ENCODE measurements at regions not wholly inside any gene's neighbourhood (a gene's known extent, or its start where the extent isn't known, plus 50 kb on each side); places are given as distances from the start of the nearest gene placed in this dataset.

DNA sequence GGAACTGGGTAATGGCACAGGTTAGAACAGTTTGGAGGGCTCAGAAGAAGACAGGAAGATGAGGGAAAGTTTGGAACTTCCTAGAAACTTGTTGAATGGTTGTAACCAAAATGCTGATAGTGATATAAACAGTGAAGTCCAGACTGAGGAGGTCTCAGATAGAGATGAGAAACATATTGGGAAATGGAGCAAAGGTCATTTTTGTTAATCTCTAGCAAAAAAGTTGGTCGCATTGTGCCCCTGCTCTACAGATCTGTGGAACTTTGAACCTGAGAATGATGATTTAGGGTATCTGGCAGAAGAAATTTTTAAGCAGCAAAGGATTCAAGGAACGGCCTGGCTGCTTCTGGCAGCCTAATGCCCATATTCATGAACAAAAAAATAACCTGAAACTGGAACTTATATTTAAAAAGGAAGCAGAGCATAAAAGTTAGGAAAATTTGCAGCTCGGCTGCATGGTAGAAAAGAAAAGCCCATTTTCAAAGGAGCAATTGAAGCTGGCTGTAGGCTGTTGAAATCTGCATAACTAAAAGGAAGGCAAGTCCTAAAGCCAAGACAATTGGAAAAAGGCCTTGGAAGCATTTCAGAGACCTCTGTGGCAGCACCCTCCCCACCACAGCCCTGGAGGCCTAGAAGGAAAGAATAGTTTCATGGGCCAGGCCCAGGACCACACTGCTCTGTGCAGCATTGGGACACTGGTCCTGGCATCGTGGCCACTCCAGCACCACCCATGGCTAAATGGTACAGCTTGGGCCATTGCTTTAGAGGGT is 182.6 kb upstream of the CD96 start:
- TF ChIP-seq, protein P1, sequence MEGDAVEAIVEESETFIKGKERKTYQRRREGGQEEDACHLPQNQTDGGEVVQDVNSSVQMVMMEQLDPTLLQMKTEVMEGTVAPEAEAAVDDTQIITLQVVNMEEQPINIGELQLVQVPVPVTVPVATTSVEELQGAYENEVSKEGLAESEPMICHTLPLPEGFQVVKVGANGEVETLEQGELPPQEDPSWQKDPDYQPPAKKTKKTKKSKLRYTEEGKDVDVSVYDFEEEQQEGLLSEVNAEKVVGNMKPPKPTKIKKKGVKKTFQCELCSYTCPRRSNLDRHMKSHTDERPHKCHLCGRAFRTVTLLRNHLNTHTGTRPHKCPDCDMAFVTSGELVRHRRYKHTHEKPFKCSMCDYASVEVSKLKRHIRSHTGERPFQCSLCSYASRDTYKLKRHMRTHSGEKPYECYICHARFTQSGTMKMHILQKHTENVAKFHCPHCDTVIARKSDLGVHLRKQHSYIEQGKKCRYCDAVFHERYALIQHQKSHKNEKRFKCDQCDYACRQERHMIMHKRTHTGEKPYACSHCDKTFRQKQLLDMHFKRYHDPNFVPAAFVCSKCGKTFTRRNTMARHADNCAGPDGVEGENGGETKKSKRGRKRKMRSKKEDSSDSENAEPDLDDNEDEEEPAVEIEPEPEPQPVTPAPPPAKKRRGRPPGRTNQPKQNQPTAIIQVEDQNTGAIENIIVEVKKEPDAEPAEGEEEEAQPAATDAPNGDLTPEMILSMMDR (IDR thresholded peaks at IDR 0.05): no peak
- H3K9me3 ChIP-seq: no peaks in the 10 kb centered on the region
- no peaks in the 10 kb centered on the region for H3K36me3 ChIP-seq
- H3K4me1 ChIP-seq: no peaks in the 10 kb centered on the region
- H3K4me3 ChIP-seq: no peak overlapping the region
- H3K27ac ChIP-seq: no peak overlapping the region
- H3K27me3 ChIP-seq: no peaks in the 10 kb centered on the region
- no peak for DNase-seq (ENCODE audit: extremely low spot score in 2 of 2)
- intact Hi-C loops (cut with DNase I): no loop called here

DNA sequence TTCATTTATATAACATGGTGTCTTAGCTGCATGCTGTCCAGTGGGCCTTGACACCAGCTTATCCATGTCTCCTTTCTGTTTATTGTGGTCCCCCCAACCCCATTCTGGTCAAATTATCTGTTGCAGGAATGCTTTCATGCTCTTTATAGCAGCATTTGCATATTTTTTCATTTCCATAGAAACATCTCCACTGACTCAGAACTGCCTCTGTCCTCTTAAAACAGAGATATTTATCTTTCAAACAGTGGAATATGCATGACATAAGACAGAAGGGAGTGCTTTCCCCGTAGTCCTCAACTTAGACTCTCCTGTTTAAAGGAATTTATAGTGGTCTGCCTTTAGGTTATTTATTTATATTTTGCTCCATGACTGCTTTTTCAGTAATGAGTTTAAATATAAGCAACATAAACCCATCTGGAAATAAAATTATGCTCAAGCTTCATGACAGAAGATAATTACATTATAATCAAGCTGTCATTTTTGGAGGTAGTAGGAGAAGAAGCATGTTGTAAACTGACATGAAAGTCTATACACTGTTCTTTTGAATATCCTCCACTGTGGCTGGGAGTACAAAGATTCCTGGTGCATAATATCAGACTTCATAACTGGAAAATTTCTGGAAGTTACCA is 179.5 kb upstream of the CD96 start:
- TF ChIP-seq POLR2A (IDR thresholded peaks at IDR 0.05) (no peak), POLR2AphosphoS5 (IDR thresholded peaks at IDR 0.05; ENCODE audit: insufficient read depth in 1 of 2, low read depth in 1 of 2) (no peak)
- TF ChIP-seq, protein P1 (IDR thresholded peaks at IDR 0.05): no peak

DNA sequence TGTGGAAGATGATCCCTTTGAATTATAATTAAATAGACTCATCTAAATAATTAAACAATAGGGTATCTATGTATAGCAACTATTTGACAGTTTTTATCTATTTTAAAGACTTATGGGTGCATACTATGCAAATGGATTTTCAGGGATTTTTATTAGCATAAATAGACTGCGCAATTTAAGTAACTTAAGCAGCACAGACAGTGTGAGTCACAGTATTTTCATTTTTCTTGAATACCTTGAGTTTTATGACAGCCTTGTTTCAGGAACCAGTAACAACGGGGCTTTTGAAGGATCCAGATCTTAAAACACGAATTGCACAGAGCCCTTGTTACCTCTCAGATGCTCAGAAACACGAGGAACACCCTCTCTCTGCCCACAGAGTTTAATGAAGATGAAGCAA is 175.5 kb upstream of the CD96 start:
- Histone ChIP-seq H3K27me3 (no peaks in the 10 kb centered on the region), H3K4me1 (no peaks in the 10 kb centered on the region), H3K36me3 (no peaks in the 10 kb centered on the region), H3K9me3 (no peaks in the 10 kb centered on the region), H3K4me3 (no peak overlapping the region), H3K27ac (no peak overlapping the region)
- TF ChIP-seq, protein P1 (IDR thresholded peaks at IDR 0.05): no peak
- no peak for TF ChIP-seq POLR2A (IDR thresholded peaks at IDR 0.05)
- no peak for TF ChIP-seq POLR2AphosphoS5 (IDR thresholded peaks at IDR 0.05; ENCODE audit: insufficient read depth in 1 of 2, low read depth in 1 of 2)
- intact Hi-C loops (cut with DNase I): no loop called here
- no peak for DNase-seq (ENCODE audit: extremely low spot score in 2 of 2)

More for the DNA sequence above, 179.5 kb upstream of the CD96 start:
- Histone ChIP-seq H3K9me3 (no peaks in the 10 kb centered on the region), H3K36me3 (no peaks in the 10 kb centered on the region), H3K27me3 (no peaks in the 10 kb centered on the region), H3K27ac (no peak overlapping the region), H3K4me1 (no peaks in the 10 kb centered on the region), H3K4me3 (no peak overlapping the region)
- intact Hi-C loops (cut with DNase I): no loop called here
- DNase-seq (ENCODE audit: extremely low spot score in 2 of 2): no peak

DNA sequence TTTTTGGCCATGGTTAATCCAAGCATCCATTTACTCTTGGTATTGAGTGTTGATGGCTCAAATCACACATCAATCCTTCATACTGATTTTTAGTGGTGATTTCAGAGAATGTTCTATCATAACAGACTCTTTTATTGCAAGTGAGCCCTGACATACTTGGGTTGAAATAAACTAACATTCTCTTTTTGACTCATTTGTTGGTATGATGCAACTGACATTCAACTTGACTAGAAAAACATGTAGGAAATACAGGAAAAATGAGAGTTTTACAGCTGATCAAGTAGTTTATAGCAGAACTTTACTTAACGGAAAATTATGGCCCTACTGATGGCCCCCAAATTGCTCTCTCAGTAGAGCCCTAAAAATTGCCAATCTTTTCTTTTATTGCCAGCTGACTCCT is 173.9 kb upstream of the CD96 start:
- Histone ChIP-seq H3K9me3 (no peaks in the 10 kb centered on the region), H3K4me1 (no peaks in the 10 kb centered on the region), H3K36me3 (no peaks in the 10 kb centered on the region), H3K4me3 (no peak overlapping the region), H3K27ac (no peak overlapping the region), H3K27me3 (no peaks in the 10 kb centered on the region)
- intact Hi-C loops (cut with DNase I): no loop called here
- TF ChIP-seq POLR2A (IDR thresholded peaks at IDR 0.05): no peak
- TF ChIP-seq POLR2AphosphoS5 (IDR thresholded peaks at IDR 0.05; ENCODE audit: insufficient read depth in 1 of 2, low read depth in 1 of 2): no peak
- TF ChIP-seq, protein P1 (IDR thresholded peaks at IDR 0.05): no peak
- DNase-seq (ENCODE audit: extremely low spot score in 2 of 2): no peak

DNA sequence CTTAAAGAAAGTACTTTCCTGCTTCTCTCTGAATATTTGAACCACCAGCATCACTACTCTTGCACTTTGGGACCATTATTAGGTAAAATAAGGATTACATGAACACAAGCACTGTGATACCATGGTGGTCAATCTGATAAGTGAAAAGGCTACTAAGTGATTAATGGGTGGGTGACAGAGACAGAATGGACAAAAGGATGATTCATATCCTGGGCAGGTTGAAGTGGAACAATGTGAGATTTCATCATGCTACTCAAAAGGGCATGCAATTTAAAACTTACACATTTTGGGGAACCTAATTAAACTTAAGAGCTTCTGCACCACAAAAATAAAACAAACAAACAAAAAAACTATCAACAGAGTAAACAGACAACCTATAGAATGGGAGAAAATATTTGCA is 172.0 kb upstream of the CD96 start:
- intact Hi-C loops (cut with DNase I): no loop called here
- Histone ChIP-seq H3K4me1 (no peaks in the 10 kb centered on the region), H3K9me3 (no peaks in the 10 kb centered on the region), H3K36me3 (no peaks in the 10 kb centered on the region), H3K27me3 (no peaks in the 10 kb centered on the region), H3K27ac (no peak overlapping the region), H3K4me3 (no peak overlapping the region)
- TF ChIP-seq POLR2A (IDR thresholded peaks at IDR 0.05) (no peak), POLR2AphosphoS5 (IDR thresholded peaks at IDR 0.05; ENCODE audit: insufficient read depth in 1 of 2, low read depth in 1 of 2) (no peak)
- TF ChIP-seq, protein P1 (IDR thresholded peaks at IDR 0.05): no peak
- DNase-seq (ENCODE audit: extremely low spot score in 2 of 2): no peak

Measured in vagina (tissue), 2 donors.